GM18909 (cell line): ENCODE measurements at regions not wholly inside any gene's neighbourhood (a gene's known extent, or its start where the extent isn't known, plus 50 kb on each side); places are given as distances from the start of the nearest gene placed in this dataset.
"Not testable (repeated sequence)": the region's sequence is repeated elsewhere in the genome, so short reads cannot be mapped to it uniquely, and the experiment has no call there.

Source experiments
- ATAC-seq: cut with Tn5 transposase; IDR thresholded peaks from one replicate; pipeline ENCODE4 v1.9.1; 2021; ENCODE audit warnings: mild to moderate bottlenecking; ENCODE audit not compliant: unreplicated experiment, poor library complexity

- no peak for ATAC-seq
Measured at GRCh38 chr2:185984670-185985069, 246.1 kb downstream of the FSIP2 start.

DNA sequence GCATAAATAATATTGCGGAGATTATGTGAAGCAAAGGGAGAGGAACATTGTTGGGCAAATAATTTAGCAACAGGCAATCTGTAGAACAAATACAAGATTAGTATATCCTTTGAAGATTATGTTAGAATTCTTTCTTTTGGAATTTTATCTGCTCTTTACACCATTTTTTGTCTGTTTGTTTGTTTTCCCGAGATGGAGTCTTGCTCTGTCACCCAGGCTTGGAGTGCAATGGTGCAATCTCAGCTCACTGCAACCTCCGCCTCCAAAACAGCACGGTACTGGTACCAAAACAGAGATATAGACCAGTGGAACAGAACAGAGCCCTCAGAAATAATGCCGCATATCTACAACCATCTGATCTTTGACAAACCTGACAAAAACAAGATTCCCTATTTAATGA, 250.3 kb downstream of the FSIP2 start:
- ATAC-seq, result not testable (repeated sequence)

GRCh38 chr2:185990861-185991525, 252.4 kb downstream of the FSIP2 start:
- ATAC-seq, result no peak

GRCh38 chr2:185998562-185999070, 260.0 kb downstream of the FSIP2 start:
- no peak for ATAC-seq

DNA sequence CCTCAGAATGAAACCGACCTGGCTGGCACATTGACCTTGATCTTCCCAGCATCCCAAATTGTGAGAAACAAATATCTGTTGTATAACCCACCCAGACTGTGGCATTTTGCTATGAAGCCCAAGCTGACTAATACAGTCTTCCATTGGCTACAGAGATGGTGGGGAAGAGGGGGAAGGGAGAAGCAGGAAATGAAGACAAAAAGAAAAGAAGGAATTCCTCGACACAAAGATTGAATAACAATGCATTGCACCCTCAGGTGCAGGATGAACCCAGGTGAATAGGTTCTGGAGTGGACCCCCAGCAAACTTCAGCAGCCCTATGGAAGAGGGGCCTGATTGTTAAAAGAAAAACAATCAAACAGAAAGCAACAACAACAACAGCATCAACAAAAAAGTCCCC, 270.7 kb downstream of the FSIP2 start:
- ATAC-seq, result no peak

DNA sequence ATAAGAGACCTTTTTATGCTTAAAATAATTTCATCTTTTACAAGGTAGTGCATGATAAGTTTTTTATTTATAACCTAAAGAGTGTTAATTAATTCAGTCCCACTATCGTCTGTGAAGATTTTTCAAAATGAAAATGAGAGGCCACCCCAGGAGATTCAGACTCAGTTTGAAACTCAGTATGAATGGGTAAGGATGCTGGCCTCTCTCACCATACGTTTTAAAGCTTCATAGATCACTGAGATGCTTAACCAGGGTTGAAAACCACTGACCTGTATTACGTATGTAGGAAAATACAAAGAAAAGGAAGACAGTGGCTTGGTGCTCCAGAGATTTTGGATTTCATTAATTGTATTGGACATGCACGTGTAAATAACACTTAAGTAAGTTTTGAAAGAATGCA, 278.7 kb downstream of the FSIP2 start:
- ATAC-seq, result no peak

DNA sequence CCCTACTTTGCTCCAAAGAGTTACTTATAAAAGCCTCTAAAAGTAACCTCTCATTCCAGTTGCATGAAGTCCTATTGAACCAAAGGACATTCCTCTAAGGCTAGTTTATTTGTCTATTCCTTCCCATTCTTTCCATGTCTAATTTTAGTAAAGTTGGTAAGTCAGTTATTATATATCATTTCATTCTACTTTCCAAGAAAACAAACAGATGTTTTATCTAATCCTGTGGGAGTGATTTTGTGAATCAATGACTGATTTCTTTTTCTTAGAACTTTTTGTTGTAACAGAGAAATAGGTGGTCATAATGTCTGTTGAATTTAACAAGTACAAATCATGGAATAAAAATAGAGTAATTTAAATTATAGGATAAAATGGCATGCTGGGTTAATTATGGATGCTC, 286.3 kb downstream of the FSIP2 start:
- no peak for ATAC-seq

DNA sequence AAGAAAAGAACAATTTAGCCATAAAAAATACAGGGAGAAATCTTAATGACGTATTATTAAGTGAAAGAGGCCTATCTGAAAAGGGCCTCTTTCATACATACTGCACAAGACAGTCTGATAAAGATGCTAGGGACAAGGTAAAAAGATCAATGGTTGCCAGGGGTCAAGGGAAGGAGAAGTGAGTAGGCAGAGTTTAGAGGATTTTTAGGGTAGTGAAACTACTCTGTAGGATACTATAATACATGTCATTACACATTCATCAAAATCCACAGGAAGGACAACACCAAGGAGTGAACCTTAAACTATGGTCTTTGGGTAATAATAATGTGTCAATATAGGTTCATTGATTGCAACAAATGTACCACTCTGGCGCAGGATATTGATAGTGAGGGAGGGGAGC, 289.3 kb downstream of the FSIP2 start:
- peak; percentile 86 for ATAC-seq

DNA sequence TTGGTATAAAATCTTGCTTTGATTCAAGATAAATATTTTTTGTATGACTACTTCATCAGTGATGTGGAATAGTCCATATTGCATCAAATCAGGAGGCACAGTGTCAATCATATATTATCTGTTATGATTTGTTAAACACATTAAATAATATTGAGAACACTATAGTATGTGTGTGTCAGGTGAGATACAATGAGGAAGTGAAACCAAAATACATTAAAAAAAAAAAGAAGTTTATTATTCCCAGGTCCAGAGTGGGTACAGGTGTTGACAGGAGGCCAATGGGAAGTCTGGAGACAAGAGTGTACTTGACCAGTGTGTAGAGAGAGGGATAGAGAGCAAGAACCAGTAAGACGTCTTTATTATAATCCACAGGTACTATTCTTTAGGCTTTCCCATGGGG, 292.6 kb downstream of the FSIP2 start:
- ATAC-seq, result peak; percentile 51

DNA sequence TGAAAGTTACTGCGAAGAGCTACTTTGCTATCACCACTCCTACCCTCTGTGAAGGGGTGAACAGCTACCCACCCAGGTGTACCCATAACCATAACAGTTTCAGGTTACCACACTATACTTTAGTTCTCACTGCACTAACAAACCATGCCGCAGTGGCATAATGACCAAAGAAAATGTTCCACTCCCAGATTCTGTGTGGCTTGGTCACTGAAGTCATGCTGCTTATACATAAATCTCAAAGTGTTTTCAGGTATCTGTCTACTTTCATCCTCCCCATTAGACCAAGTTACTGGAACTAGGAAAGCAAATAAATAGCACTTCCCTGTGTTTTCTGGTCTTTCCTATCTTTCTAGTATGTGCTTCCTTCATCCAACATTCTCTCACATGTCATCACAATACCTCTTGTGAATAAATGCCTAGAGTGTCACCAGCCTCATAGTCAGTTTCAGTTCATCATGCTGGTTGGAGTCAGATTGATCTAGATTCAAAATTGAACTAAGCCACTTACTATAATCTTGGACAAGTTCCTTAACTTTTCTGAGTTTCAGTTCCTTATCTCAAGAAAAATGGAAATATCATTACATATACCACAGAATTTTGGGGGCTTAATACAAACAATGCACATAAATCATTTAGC, 293.6 kb downstream of the FSIP2 start:
- ATAC-seq, result no peak

- no peak for ATAC-seq
Measured at GRCh38 chr2:186032930-186033329, 294.3 kb downstream of the FSIP2 start.

DNA sequence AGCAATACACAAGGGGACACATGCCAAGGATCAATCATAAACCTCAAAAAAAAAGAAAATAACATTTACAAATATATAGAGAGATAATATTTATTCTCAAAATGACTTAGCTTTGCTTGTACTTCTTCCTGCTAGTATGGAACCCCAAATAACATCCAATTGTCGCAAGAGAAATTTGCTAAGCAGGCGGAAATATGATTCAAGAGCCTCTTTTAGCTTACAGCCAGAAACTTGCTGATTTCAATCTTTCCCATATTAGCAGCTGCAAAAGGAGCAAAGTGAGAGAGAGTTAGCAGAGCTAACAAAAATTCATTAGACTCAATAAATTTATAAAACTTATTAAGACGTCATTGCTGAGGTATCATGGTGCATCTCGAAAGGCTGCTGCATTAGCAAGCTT, 294.9 kb downstream of the FSIP2 start:
- ATAC-seq, result no peak

DNA sequence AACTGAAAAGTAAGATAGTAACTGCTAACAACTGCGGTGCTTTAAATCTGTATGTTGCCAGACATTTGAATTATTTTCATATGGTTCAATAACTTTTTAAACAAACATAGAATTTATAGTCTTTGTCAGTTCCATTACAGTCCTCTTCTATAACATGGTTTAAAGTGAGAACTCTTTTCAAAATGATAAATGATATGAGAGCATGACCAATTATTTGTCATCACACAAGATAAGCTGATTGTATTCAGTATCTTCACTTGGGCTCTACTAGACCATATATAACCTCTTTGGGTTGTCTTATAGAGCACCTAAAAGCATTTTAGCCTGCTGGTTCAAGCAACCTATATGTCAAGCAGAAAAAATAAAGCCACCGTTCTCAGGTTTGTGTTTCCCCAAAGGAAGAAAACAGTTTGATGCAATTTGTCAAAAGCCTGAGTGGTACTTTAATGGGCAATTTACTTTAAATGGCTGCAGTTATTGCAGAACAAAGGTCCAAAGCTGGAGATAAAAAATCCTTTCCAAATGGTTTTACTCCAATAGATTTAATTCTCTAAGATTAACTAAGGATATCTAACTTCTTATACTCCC, 298.4 kb downstream of the FSIP2 start:
- no peak for ATAC-seq

- no peak for ATAC-seq
Measured at GRCh38 chr2:186042207-186043028, 303.8 kb downstream of the FSIP2 start.

DNA sequence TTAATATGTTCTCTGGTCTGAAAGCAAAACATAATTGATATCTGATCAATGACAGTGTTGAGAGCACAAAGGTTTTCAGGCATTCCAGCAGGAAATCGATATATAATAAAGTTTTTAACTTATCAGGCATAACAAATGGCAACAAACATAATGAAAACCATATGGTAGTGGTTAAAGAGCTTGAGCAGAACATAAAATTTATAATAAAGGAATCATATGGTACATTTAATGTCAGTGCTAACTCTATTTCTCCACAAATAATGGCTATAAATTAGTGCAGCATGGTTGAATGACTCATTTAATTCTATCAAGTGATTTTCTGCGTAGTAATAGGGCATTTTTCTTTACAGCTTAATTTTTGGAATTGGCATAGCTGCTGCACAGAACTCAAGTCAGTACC, 306.2 kb downstream of the FSIP2 start:
- no peak for ATAC-seq

DNA sequence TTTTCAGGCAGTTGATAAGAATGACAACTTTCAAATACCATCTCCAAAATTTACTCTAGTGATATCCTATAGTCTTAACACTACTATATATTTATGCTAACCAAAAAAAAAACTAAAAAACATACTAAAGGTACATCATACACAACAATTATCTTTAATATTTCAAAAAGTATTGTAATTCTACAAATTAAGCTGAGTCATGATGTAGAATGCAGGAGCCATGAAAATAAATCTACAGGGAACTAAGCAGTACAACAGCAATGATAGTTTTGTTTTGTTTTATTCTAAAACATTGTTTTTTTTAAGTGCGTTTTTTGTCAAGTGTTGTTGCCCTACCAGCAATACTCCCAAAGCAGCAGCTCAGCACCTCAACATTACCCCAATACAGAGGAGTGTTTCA, 314.3 kb downstream of the FSIP2 start:
- ATAC-seq, result no peak

- ATAC-seq, result no peak
Measured at GRCh38 chr2:186058614-186059013, 320.0 kb downstream of the FSIP2 start.

- no peak for ATAC-seq
Measured at GRCh38 chr2:186059096-186059495, 320.5 kb downstream of the FSIP2 start.

DNA sequence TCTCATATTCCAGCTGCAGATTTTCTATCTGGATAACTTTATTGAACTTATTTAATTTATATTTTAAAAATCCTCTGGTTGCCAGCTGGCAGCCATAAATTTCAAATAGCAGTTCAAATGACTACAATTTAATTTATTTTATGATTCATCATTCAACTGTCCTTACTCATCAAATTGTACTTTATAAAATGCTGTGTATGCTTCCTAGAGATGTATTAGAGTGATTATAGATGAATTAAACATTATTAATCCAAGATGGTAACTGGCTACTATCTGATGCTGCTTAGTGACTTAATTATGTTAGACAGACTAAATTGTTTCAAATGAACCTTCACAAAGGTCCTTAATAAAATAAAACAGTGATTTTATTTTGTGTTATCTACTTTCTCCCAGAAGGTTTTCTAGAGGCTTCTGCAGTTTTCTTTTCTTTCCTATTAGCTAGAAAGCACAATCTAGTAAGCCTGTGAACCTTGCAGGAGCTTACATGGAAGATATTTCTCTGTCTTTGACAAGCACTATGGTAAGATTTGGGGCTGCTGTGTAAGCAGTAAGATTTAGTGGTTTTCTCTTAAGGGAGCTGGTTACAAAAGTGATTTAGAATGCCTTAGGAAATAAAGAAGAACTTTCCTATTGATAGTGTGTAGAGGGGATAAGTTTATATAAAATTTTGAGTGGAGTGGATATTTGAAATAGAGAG, 322.3 kb downstream of the FSIP2 start:
- ATAC-seq, result no peak

GRCh38 chr2:186064507-186064906, 325.9 kb downstream of the FSIP2 start:
- ATAC-seq, result no peak
